Right lobe of liver (tissue), 6 donors: ENCODE measurements at regions not wholly inside any gene's neighbourhood (a gene's known extent, or its start where the extent isn't known, plus 50 kb on each side); places are given as distances from the start of the nearest gene placed in this dataset.
A peak's percentile ranks its signal among the peaks of the same experiment; 100 is the strongest.

Source experiments
- ATAC-seq, 4 donors: fragments of 200-7000 bp; cut with Tn5 transposase; one replicate each; pipeline ENCODE4 v1.9.1; 2020; ENCODE audit warnings: mild to moderate bottlenecking in 4 of 4, moderate library complexity in 4 of 4
- DNase-seq, 3 donors: peaks; one replicate each; pipeline ENCODE4 v3.0.0-alpha.2; 2020
- H3K27ac ChIP-seq, 3 donors: fragments of 200-600 bp; one replicate each; pipeline ENCODE4 v1.8.0; 2022
- H3K27me3 ChIP-seq, 2 donors: fragments of 200-600 bp; one replicate each; pipeline ENCODE4 v1.8.0; 2022
- H3K36me3 ChIP-seq, 4 donors: fragments of 200-600 bp; sonication (generic) in 1 of 4; one replicate each; pipeline versions ENCODE4 v1.5.1 to v1.8.0; 2017 to 2022; ENCODE audit warnings: control low read depth in 1 of 4
- H3K4me1 ChIP-seq, 4 donors: fragments of 200-600 bp; sonication (generic) in 1 of 4; one replicate each; pipeline versions ENCODE4 v1.5.1 to v1.8.0; 2017 to 2022; ENCODE audit warnings: control low read depth in 1 of 4
- H3K4me3 ChIP-seq, 3 donors: fragments of 200-600 bp; one replicate each; pipeline ENCODE4 v1.8.0; 2022
- H3K9me3 ChIP-seq, 4 donors: fragments of 200-600 bp; sonication (generic) in 1 of 4; one replicate each; pipeline versions ENCODE4 v1.5.1 to v1.8.0; 2017 to 2022; ENCODE audit warnings: control low read depth in 1 of 4
- CTCF ChIP-seq, 4 donors: fragments of 200-600 bp in 3 of 4; fragments of 450-650 bp in 1 of 4; IDR thresholded peaks; one replicate each; pipeline versions ENCODE4 v1.5.1 to v1.8.0; 2016 to 2022; ENCODE audit warnings: antibody characterized with exemption in 4 of 4, mild to moderate bottlenecking in 2 of 4
- POLR2A ChIP-seq: fragments of 450-650 bp; IDR thresholded peaks from one replicate; pipeline ENCODE4 v1.6.1; 2017; ENCODE audit warnings: antibody characterized with exemption, mild to moderate bottlenecking
- whole genome bisulfite sequencing: methylation state at CpG from one replicate; pipeline ENCODE4 v1.1.6; 2018; ENCODE audit warnings: low coverage, low lambda C conversion rate; ENCODE audit not compliant: insufficient coverage; ENCODE audit errors: missing lambda C conversion rate; 5-methylcytosine and 5-hydroxymethylcytosine counted together
- intact Hi-C, 2 donors: fragments of 100-400 bp; cut with DNase I; formaldehyde crosslinking; loops; one replicate each; pipeline versions ENCODE4 v1.11.2 to v1.14.1; 2022
- donor health status: DM: no; HTN: yes; CAD: no.
- donor health status: DM: no; HTN: no; CAD: no.
- donor health status: DM: no; HTN: no; CAD: no.
- donor health status: DM: no; HTN: yes; CAD: no.
- donor health status: DM: no; HTN: yes; CAD: no.

DNA sequence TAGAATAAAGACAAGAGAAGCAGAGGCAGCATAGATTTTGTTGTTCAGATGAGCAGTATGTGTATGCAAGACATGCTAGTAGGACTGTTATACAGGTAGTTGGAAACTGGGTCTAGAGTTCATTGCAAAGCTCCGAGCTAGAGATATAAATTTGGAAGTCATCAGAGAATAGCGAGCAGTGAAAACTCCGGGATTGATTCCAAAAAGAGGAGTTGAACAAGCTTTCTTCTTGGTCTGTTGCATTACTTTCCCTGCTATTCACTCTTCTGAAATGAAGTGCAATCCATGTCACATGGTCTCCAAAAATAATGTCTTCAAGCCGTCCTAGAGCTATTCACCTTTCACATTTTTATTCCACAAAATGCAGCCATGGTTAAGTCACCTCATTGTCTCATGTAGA, 67.9 kb upstream of the ZNF462 start:
- Histone ChIP-seq H3K4me1 (peaks cover 0 to 23% (median 2%) of the 10 kb centered on the region in 4 donors), H3K36me3 (no peaks in the 10 kb centered on the region), H3K4me3 (no peak overlapping the region), H3K27ac (no peak overlapping the region), H3K9me3 (peaks cover 0 to 11% (median 0%) of the 10 kb centered on the region in 4 donors), H3K27me3 (no peaks in the 10 kb centered on the region)
- intact Hi-C loops, result no loop called here
- 74% methylated on average over 4 of the region's 4 CpGs for WGBS
- DNase-seq, result no peak
- ATAC-seq, result no peak
- TF ChIP-seq CTCF (IDR thresholded peaks at IDR 0.05) (no peak), POLR2A (no peak)

DNA sequence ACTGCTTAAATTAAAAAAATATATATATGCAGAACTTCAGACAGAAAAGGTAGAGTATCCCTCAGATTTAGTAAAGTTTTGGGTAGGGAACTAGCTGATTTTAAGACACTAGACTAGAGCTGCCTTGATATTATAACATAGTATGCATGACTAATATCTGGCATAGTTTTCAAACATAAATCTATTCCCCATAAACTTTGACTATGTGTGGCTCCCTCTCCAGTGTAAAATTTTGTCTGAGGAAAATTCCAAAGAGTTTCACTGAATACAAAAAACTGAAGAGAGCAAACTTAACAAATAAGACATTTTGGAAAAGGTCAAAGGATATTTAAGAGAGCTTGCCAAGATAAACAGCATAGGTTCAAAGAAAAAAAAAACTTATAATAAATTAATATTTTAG, 66.2 kb upstream of the ZNF462 start:
- intact Hi-C loops, result no loop called here
- no peaks in the 10 kb centered on the region for H3K36me3 ChIP-seq
- TF ChIP-seq CTCF (IDR thresholded peaks at IDR 0.05) (no peak), POLR2A (no peak)

GRCh38 chr9:106797299-106797698, 65.7 kb upstream of the ZNF462 start:
- no CpG with 5 or more reads among the region's 2 CpGs for WGBS
- peak; percentile 89 to 97 (median 94) for ATAC-seq

More for the DNA sequence above, 66.2 kb upstream of the ZNF462 start:
- no peaks in the 10 kb centered on the region for H3K27me3 ChIP-seq
- peaks cover 0 to 11% (median 0%) of the 10 kb centered on the region in 4 donors for H3K9me3 ChIP-seq
- H3K4me1 ChIP-seq, result peaks cover 0 to 23% (median 2%) of the 10 kb centered on the region in 4 donors
- H3K4me3 ChIP-seq, result no peak overlapping the region
- DNase-seq, result no peak
- ATAC-seq, result no peak
- no peak overlapping the region for H3K27ac ChIP-seq

DNA sequence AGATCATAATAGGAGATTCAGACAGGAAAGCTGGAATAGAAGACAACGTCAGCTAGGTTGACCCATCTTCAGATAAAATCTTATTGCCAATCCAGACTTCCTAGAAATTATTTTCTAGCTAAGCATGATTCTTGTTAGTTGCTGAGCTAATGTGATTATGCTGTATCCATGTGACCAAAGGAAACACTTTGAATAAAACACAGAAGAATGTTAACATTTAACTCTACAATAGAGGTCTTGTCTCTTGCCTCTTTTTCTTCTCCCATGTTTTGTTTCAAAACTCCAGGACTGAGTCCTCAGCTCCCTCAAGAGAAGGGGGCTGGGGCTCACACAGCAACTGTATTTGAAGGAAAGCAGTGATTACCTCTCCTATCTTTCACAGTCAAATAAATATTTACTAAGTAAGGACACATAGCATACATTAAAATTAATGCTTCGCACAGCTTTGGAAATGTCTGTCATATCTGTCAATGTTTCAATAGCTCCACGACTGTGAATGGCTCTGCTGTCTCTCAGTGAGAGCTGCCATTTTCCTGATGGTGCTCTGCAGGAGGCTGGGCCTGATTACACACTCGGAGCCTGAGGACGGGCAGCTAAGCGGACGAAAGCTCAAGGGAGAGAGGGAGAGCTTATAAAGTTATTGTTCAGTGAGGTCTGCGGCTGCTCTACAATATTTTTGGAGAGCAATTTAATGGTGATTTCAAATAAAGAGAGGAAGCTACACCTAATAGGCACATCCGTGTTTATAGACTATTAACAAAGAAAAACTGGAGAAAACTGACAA, 64.8 kb upstream of the ZNF462 start:
- Histone ChIP-seq H3K4me1 (peaks cover 0 to 23% (median 2%) of the 10 kb centered on the region in 4 donors), H3K36me3 (no peaks in the 10 kb centered on the region), H3K4me3 (no peak overlapping the region), H3K27me3 (no peaks in the 10 kb centered on the region), H3K9me3 (peaks cover 0 to 11% (median 0%) of the 10 kb centered on the region in 4 donors), H3K27ac (no peak overlapping the region)
- no peak for ATAC-seq
- 74% methylated on average over 9 of the region's 9 CpGs for WGBS
- TF ChIP-seq POLR2A (no peak), CTCF (IDR thresholded peaks at IDR 0.05) (no peak)
- no peak for DNase-seq
- intact Hi-C loops, result no loop called here

More at GRCh38 chr9:106797299-106797698, 65.7 kb upstream of the ZNF462 start:
- Histone ChIP-seq H3K4me3 (no peak overlapping the region), H3K4me1 (peaks cover 0 to 23% (median 2%) of the 10 kb centered on the region in 4 donors), H3K9me3 (peaks cover 0 to 11% (median 0%) of the 10 kb centered on the region in 4 donors), H3K36me3 (no peaks in the 10 kb centered on the region), H3K27me3 (no peaks in the 10 kb centered on the region), H3K27ac (peak overlapping the region in 1 of 3 donors; percentile 26)
- peak; percentile 49 to 74 (median 62) for DNase-seq
- no peak for TF ChIP-seq CTCF (IDR thresholded peaks at IDR 0.05)
- no peak for TF ChIP-seq POLR2A
- intact Hi-C loops, result no loop called here
